ENCODE measurements at regions not wholly inside any gene's neighbourhood (a gene's known extent, or its start where the extent isn't known, plus 50 kb on each side); places are given as distances from the start of the nearest gene placed in this dataset.
"Not testable (repeated sequence)": the region's sequence is repeated elsewhere in the genome, so short reads cannot be mapped to it uniquely, and the experiment has no call there.

GRCh38 chr2:122713800-122714199 is 958.3 kb downstream of the TSN start:
- no peak for DNase-seq (ENCODE audit: low spot score)
- TF ChIP-seq CTCF (IDR thresholded peaks at IDR 0.05), result no peak
- Histone ChIP-seq H3K27ac (no peak overlapping the region), H3K4me3 (no peak overlapping the region)

GRCh38 chr2:122720822-122721221 is 965.4 kb downstream of the TSN start:
- H3K4me3 ChIP-seq; DNase-seq (ENCODE audit: low spot score); H3K27ac ChIP-seq: not testable (repeated sequence)

GRCh38 chr2:122734766-122735424 is 979.4 kb downstream of the TSN start:
- TF ChIP-seq CTCF (IDR thresholded peaks at IDR 0.05), result no peak

GRCh38 chr2:122736279-122736678 is 980.8 kb downstream of the TSN start:
- no peak for TF ChIP-seq CTCF (IDR thresholded peaks at IDR 0.05)
- Histone ChIP-seq H3K27ac (no peak overlapping the region), H3K4me3 (no peak overlapping the region)
- DNase-seq (ENCODE audit: low spot score), result no peak

More at GRCh38 chr2:122734766-122735424, 979.4 kb downstream of the TSN start:
- no peak overlapping the region for H3K27ac ChIP-seq
- H3K4me3 ChIP-seq, result no peak overlapping the region
- DNase-seq (ENCODE audit: low spot score), result no peak

GRCh38 chr2:122737429-122738077 is 982.1 kb downstream of the TSN start:
- Histone ChIP-seq H3K4me3 (no peak overlapping the region), H3K27ac (no peak overlapping the region)
- TF ChIP-seq CTCF (IDR thresholded peaks at IDR 0.05), result no peak
- no peak for DNase-seq (ENCODE audit: low spot score)

GRCh38 chr2:122739732-122740593 is 984.5 kb downstream of the TSN start:
- no peak for TF ChIP-seq CTCF (IDR thresholded peaks at IDR 0.05)
- no peak for DNase-seq (ENCODE audit: low spot score)
- Histone ChIP-seq H3K4me3 (no peak overlapping the region), H3K27ac (no peak overlapping the region)

GRCh38 chr2:122740594-122740948 is 985.1 kb downstream of the TSN start:
- Histone ChIP-seq H3K4me3 (no peak overlapping the region), H3K27ac (no peak overlapping the region)
- no peak for DNase-seq (ENCODE audit: low spot score)
- no peak for TF ChIP-seq CTCF (IDR thresholded peaks at IDR 0.05)
